ENCODE measurements at regions not wholly inside any gene's neighbourhood (a gene's known extent, or its start where the extent isn't known, plus 50 kb on each side); places are given as distances from the start of the nearest gene placed in this dataset.

DNA sequence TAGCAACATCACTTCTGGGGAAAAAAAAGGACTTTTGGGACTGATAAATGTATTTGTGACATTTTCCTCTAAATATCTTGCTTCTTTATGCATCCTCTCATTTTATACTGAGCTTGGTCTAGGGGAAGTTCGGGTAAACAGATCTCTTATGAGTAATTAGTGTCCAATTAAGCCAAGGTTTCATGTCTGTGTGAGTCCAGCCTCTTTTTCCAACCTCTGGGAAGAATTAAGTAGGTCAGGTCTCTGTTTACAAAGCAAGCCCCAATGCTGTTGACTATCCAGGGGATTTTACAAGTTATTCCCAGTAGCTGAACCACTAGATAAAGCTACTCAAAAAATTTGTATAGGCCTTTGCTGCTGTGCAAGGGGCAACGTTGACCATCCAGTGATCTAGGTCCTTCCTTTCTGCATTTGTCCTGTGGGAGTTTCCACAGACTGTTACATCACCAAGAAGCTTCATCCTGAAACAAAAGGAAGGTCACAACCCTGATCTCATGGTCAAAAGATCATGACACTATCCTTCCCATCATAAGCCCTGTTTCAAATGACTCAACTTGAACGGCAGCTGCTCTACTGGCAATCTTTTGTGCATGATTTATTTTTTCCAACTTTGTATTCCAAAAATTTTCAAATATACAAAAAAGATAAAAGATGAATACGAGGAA, 74.3 kb downstream of the ETS2 start:
- no peak overlapping the region for H3K4me3 ChIP-seq (ENCODE audit: low read depth in 1 of 2, low read length in 1 of 2)
- no peak overlapping the region for H3K27ac ChIP-seq
- TF ChIP-seq, protein P1, sequence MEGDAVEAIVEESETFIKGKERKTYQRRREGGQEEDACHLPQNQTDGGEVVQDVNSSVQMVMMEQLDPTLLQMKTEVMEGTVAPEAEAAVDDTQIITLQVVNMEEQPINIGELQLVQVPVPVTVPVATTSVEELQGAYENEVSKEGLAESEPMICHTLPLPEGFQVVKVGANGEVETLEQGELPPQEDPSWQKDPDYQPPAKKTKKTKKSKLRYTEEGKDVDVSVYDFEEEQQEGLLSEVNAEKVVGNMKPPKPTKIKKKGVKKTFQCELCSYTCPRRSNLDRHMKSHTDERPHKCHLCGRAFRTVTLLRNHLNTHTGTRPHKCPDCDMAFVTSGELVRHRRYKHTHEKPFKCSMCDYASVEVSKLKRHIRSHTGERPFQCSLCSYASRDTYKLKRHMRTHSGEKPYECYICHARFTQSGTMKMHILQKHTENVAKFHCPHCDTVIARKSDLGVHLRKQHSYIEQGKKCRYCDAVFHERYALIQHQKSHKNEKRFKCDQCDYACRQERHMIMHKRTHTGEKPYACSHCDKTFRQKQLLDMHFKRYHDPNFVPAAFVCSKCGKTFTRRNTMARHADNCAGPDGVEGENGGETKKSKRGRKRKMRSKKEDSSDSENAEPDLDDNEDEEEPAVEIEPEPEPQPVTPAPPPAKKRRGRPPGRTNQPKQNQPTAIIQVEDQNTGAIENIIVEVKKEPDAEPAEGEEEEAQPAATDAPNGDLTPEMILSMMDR (IDR thresholded peaks at IDR 0.05): no peak
- peaks cover 5 to 19% of the 10 kb centered on the region in 2 experiments for H3K4me1 ChIP-seq (ENCODE audit: control insufficient read depth in 1 of 2, insufficient read depth in 1 of 2, low read depth in 1 of 2, low read length in 1 of 2)
- H3K9me3 ChIP-seq: no peaks in the 10 kb centered on the region
- no peaks in the 10 kb centered on the region for H3K27me3 ChIP-seq
- H3K36me3 ChIP-seq: no peaks in the 10 kb centered on the region

DNA sequence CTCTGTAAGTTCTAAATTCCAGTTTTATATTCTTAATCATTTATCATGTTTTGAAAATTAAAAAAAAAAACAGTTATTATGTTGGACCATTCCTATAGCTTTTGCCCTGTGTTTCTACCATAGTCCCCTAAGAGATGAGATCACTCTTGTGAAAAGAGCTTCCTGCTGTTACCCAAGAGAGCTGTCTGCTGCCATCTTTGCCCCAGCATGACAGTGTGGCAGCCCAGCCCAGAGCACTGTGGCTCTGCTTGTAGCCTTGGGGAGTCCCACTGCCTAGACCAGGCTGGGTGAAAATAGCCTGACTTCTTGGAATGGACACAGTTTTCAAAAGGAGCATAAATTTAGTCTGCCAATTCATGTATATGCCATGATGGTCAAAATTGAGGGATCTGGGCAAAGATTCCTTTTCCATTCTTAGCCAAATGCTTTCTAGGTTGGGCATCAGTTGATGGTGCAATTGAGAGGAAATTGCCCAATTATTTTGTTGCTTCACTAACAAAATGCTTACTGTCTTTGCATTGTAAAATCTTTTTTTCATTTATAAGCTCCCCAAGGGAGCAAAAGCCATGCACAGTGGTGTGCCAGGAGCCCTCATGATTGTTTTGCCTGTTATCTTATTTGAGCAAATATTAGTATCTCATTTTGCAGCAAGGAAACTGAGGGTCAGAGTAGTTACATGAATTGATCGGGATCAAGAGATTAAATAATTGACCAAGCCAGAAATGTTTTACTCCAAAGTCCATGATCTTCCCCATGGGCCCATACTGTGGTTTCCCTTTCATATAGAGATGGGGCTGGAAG, 72.8 kb downstream of the ETS2 start:
- H3K36me3 ChIP-seq: no peaks in the 10 kb centered on the region
- no peak overlapping the region for H3K4me3 ChIP-seq (ENCODE audit: low read depth in 1 of 2, low read length in 1 of 2)
- H3K27ac ChIP-seq: no peak overlapping the region
- H3K9me3 ChIP-seq: no peaks in the 10 kb centered on the region
- TF ChIP-seq, protein P1 (IDR thresholded peaks at IDR 0.05): no peak
- peaks cover 10 to 25% of the 10 kb centered on the region in 2 experiments for H3K4me1 ChIP-seq (ENCODE audit: control insufficient read depth in 1 of 2, insufficient read depth in 1 of 2, low read depth in 1 of 2, low read length in 1 of 2)
- no peaks in the 10 kb centered on the region for H3K27me3 ChIP-seq

DNA sequence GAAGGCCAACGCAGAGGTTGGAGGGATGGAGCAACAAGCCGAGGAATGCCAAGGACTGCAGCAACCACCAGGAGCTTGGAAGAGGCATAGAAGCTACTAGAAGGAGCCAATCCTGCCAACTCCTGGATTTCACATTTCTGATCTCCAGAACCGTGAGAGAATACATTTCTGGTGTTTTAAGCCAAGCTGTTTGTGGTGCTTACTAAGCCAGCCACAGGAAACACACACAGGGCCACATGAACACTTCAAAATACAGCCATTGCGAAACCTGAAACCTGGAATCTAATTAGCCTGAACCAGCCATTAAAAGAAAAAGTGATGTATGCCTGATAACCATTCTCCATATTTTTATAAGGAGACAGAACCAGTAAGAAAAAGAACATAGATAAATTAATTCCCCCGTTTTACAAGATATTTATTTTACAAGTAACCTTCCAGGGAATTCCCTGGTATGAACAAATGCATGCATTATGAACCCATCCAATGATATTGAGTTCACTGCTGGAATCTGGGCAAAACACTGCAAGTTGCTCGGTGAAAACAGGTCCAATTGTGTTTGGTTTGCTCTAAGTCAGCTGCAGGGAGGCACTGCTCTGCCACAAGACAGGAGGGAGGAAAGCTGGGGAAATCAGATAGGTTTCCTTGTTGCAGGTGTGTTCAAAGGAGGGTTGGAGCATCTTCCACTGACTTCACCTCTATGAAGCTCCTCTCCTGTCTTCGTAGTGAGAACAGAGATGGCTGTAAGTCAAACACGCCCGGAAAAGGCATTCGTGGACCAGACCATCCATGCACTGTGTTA, 70.2 kb downstream of the ETS2 start:
- H3K27me3 ChIP-seq: no peaks in the 10 kb centered on the region
- peaks cover 10 to 25% of the 10 kb centered on the region in 2 experiments for H3K4me1 ChIP-seq (ENCODE audit: control insufficient read depth in 1 of 2, insufficient read depth in 1 of 2, low read depth in 1 of 2, low read length in 1 of 2)
- no peaks in the 10 kb centered on the region for H3K36me3 ChIP-seq
- TF ChIP-seq, protein P1 (IDR thresholded peaks at IDR 0.05): no peak
- no peaks in the 10 kb centered on the region for H3K9me3 ChIP-seq
- no peak overlapping the region for H3K4me3 ChIP-seq (ENCODE audit: low read depth in 1 of 2, low read length in 1 of 2)
- no peak overlapping the region for H3K27ac ChIP-seq
